H1 (cell line): ENCODE measurements at regions not wholly inside any gene's neighbourhood (a gene's known extent, or its start where the extent isn't known, plus 50 kb on each side); places are given as distances from the start of the nearest gene placed in this dataset.

Source experiments
- CTCF ChIA-PET: fragments of 300-600 bp; sonication (Branson Sonifier 250); formaldehyde crosslinking; loops from one replicate; lab custom pipeline; 2021; ENCODE audit not compliant: partially characterized antibody; lab: Charles Lee
- POLR2A ChIA-PET: fragments of 300-600 bp; sonication (Branson Sonifier 250); formaldehyde crosslinking; loops from one replicate; lab custom pipeline; 2021; ENCODE audit warnings: inconsistent platforms; ENCODE audit not compliant: partially characterized antibody; lab: Charles Lee
- DNase-seq, 2 experiments: peaks; one replicate each; pipeline versions ENCODE4 v3.0.0 to v3.0.0-alpha.2; 2010 to 2022; ENCODE audit warnings: low spot score in 2 of 2, low read depth in 1 of 2, mixed read lengths in 1 of 2
- FAIRE-seq: peaks from 2 replicates; lab custom pipeline; 2011; peaks lifted over from hg19 to GRCh38; lab: Jason Lieb, UNC
- H2AFZ ChIP-seq: 2 replicates; pipeline ENCODE4 v1.8.1; 2012; ENCODE audit warnings: low read length, inconsistent platforms
- H2AK5ac ChIP-seq: 2 replicates; pipeline ENCODE4 v1.6.1; 2013; ENCODE audit warnings: low read depth, low read length
- H2BK120ac ChIP-seq: replicated peaks from 2 replicates; pipeline ENCODE3; 2013; ENCODE audit warnings: low read depth, low read length, inconsistent platforms
- H2BK12ac ChIP-seq: 2 replicates; pipeline ENCODE4 v1.6.1; 2013; ENCODE audit warnings: low read depth, low read length
- H2BK15ac ChIP-seq: 2 replicates; pipeline ENCODE4 v1.6.1; 2013; ENCODE audit warnings: low read length
- H2BK20ac ChIP-seq: 2 replicates; pipeline ENCODE4 v1.6.1; 2013; ENCODE audit warnings: low read length
- H2BK5ac ChIP-seq: 2 replicates; pipeline ENCODE4 v1.6.1; 2013; ENCODE audit warnings: low read depth, low read length
- H3K14ac ChIP-seq: 2 replicates; pipeline ENCODE4 v1.6.1; 2013; ENCODE audit warnings: inconsistent platforms; ENCODE audit not compliant: insufficient read length
- H3K18ac ChIP-seq: 2 replicates; pipeline ENCODE4 v1.6.1; 2013; ENCODE audit warnings: low read length; ENCODE audit errors: extremely low read depth
- H3K23ac ChIP-seq: 2 replicates; pipeline ENCODE4 v1.6.1; 2013; ENCODE audit warnings: inconsistent platforms; ENCODE audit not compliant: insufficient read length
- H3K23me2 ChIP-seq: 2 replicates; pipeline ENCODE4 v1.6.1; 2013; ENCODE audit warnings: low read depth, low read length
- H3K27ac ChIP-seq: 2 replicates; pipeline ENCODE4 v1.6.1; 2011; ENCODE audit warnings: low read depth, low read length, inconsistent platforms
- H3K27me3 ChIP-seq, 4 experiments: replicated peaks in 1 of 4; 1 replicate in 1 of 4; 2 replicates in 3 of 4; pipeline versions ENCODE4 v1.6.1 to v1.8.1; 2011 to 2013; ENCODE audit warnings: low read length in 3 of 4, mild to moderate bottlenecking in 3 of 4, inconsistent platforms in 2 of 4, mixed read lengths in 2 of 4, moderate library complexity in 1 of 4; ENCODE audit not compliant: control insufficient read depth in 3 of 4, insufficient read depth in 3 of 4; ENCODE audit errors: extremely low read depth in 1 of 4
- H3K36me3 ChIP-seq, 4 experiments: 2 replicates each; pipeline versions ENCODE4 v1.6.1 to v1.8.1; 2011 to 2013; ENCODE audit warnings: mild to moderate bottlenecking in 4 of 4, low read length in 3 of 4, moderate library complexity in 2 of 4, control low read depth in 1 of 4, inconsistent platforms in 1 of 4; ENCODE audit not compliant: insufficient read depth in 4 of 4, control insufficient read depth in 2 of 4
- H3K4ac ChIP-seq: replicated peaks from 2 replicates; pipeline ENCODE3; 2013; ENCODE audit warnings: low read length, low read depth, mixed read lengths, inconsistent platforms; ENCODE audit not compliant: insufficient read length
- H3K4me1 ChIP-seq, 4 experiments: replicated peaks in 1 of 4; 1 replicate in 1 of 4; 2 replicates in 3 of 4; pipeline versions ENCODE4 v1.6.1 to v1.8.1; 2011 to 2013; ENCODE audit warnings: low read length in 3 of 4, inconsistent platforms in 2 of 4, mixed read lengths in 1 of 4; ENCODE audit not compliant: insufficient read depth in 4 of 4, control insufficient read depth in 3 of 4
- H3K4me2 ChIP-seq, 2 experiments: 2 replicates each; pipeline versions ENCODE4 v1.6.1 to v1.8.1; 2011 to 2013; ENCODE audit warnings: low read depth in 2 of 2, low read length in 2 of 2, control low read depth in 1 of 2, inconsistent platforms in 1 of 2, mild to moderate bottlenecking in 1 of 2; ENCODE audit not compliant: insufficient read depth in 1 of 2
- H3K4me3 ChIP-seq, 4 experiments: fragments of 200-600, 300-600 bp in 1 of 4; sonication (generic), shearing (Covaris generic), sonication (Bioruptor Twin) in 1 of 4; 2 replicates each; pipeline versions ENCODE4 v1.5.1 to v1.8.1; 2011 to 2016; ENCODE audit warnings: low read length in 4 of 4, low read depth in 3 of 4, control low read depth in 2 of 4, inconsistent platforms in 2 of 4, mild to moderate bottlenecking in 2 of 4, mixed read lengths in 1 of 4, moderate library complexity in 1 of 4; ENCODE audit not compliant: insufficient read depth in 2 of 4; ENCODE audit errors: extremely low read depth in 1 of 4
- H3K56ac ChIP-seq: replicated peaks from 2 replicates; pipeline ENCODE3; 2013; ENCODE audit warnings: low read depth, mild to moderate bottlenecking, mixed read lengths, low read length, inconsistent platforms; ENCODE audit not compliant: insufficient read length
- H3K79me1 ChIP-seq: 2 replicates; pipeline ENCODE4 v1.6.1; 2013; ENCODE audit warnings: low read depth, low read length, control low read depth
- H3K79me2 ChIP-seq, 2 experiments: 2 replicates each; pipeline versions ENCODE4 v1.6.1 to v1.8.1; 2012 to 2013; ENCODE audit warnings: low read length in 2 of 2, mild to moderate bottlenecking in 2 of 2, inconsistent platforms in 1 of 2; ENCODE audit not compliant: insufficient read depth in 2 of 2, control insufficient read depth in 1 of 2
- H3K9ac ChIP-seq, 4 experiments: replicated peaks in 1 of 4; 1 replicate in 1 of 4; 2 replicates in 3 of 4; pipeline versions ENCODE4 v1.6.1 to v1.8.1; 2011 to 2013; ENCODE audit warnings: low read depth in 3 of 4, low read length in 3 of 4, control low read depth in 2 of 4, mild to moderate bottlenecking in 2 of 4, moderate library complexity in 2 of 4, inconsistent platforms in 1 of 4; ENCODE audit errors: extremely low read depth in 1 of 4
- H3K9me3 ChIP-seq, 2 experiments: 2 replicates each; pipeline versions ENCODE4 v1.6.1 to v1.8.1; 2012 to 2013; ENCODE audit warnings: mild to moderate bottlenecking in 2 of 2, moderate library complexity in 2 of 2, control low read depth in 1 of 2, inconsistent platforms in 1 of 2, low read depth in 1 of 2, low read length in 1 of 2, mixed read lengths in 1 of 2; ENCODE audit not compliant: insufficient read depth in 2 of 2
- H4K20me1 ChIP-seq, 2 experiments: replicated peaks in 1 of 2; 2 replicates each; pipeline versions ENCODE3 to v1.8.1; 2011 to 2013; ENCODE audit warnings: inconsistent platforms in 2 of 2, low read length in 2 of 2, mild to moderate bottlenecking in 1 of 2; ENCODE audit not compliant: insufficient read depth in 2 of 2, control insufficient read depth in 1 of 2
- H4K5ac ChIP-seq: 2 replicates; pipeline ENCODE4 v1.6.1; 2013; ENCODE audit warnings: low read length, low read depth, mixed read lengths, inconsistent platforms; ENCODE audit not compliant: insufficient read length
- H4K8ac ChIP-seq: 2 replicates; pipeline ENCODE4 v1.8.0; 2013; ENCODE audit warnings: mild to moderate bottlenecking, moderate library complexity, low read length, inconsistent platforms; ENCODE audit not compliant: insufficient read depth; ENCODE audit errors: extremely low read depth
- H4K91ac ChIP-seq: replicated peaks from 2 replicates; pipeline ENCODE3; 2013; ENCODE audit warnings: low read length, mixed read lengths, inconsistent platforms; ENCODE audit not compliant: insufficient read length
- JUND ChIP-seq: IDR thresholded peaks from 2 replicates; pipeline ENCODE4 v1.6.1; 2011; ENCODE audit warnings: mild to moderate bottlenecking, improper control_type of control experiment, low read length
- RAD21 ChIP-seq, 2 experiments: IDR thresholded peaks in 1 of 2; conservative IDR thresholded peaks in 1 of 2; 2 replicates each; pipeline ENCODE4 v1.6.1; 2011; ENCODE audit warnings: low read depth in 2 of 2, low read length in 2 of 2, improper control_type of control experiment in 1 of 2, inconsistent platforms in 1 of 2, mild to moderate bottlenecking in 1 of 2, moderate library complexity in 1 of 2
- WGBS, 2 experiments: shearing (Covaris generic) in 1 of 2; methylation state at CpG; one replicate each; pipeline versions ENCODE4 v1.1.6 to v1.1.7; 2013 to 2015; ENCODE audit warnings: low lambda C conversion rate in 2 of 2, mixed read lengths in 2 of 2, inconsistent platforms in 1 of 2, low coverage in 1 of 2, missing lambda C conversion rate in 1 of 2; ENCODE audit not compliant: insufficient replicate concordance in 2 of 2, insufficient coverage in 1 of 2, insufficient read length in 1 of 2; ENCODE audit errors: extremely low coverage in 1 of 2, missing lambda C conversion rate in 1 of 2; 5-methylcytosine and 5-hydroxymethylcytosine counted together

DNA sequence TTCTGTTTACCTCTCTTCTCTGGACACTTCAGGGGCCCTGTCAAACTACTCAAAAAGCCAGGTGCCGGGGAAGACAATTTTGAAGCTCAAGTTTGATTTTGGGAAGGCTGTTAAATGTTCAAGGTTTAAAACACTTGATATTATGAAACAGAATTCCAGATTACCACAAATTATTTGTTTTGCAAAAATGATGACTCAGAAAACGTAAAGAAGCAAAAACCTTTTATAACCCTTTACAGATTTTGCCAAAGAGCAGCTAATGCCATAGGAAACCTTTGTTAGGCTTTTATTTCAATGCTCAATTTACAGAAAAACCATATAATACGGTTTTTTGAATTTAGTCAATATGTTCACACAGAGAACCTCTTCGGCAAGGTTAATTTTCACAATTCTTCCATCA, 593.4 kb upstream of the ZP4 start (continued):
- TF ChIP-seq JUND: no peak

- no peak overlapping the region for H4K91ac ChIP-seq
Measured at GRCh38 chr1:238476841-238477240, 586.1 kb upstream of the ZP4 start.

More at GRCh38 chr1:238476841-238477240, 586.1 kb upstream of the ZP4 start:
- H2BK15ac ChIP-seq: no peak overlapping the region
- no peak overlapping the region for H2AFZ ChIP-seq
- H3K27me3 ChIP-seq: no peaks in the 10 kb centered on the region
- H3K18ac ChIP-seq: no peak overlapping the region
- H3K56ac ChIP-seq: no peak overlapping the region
- H2BK20ac ChIP-seq: no peak overlapping the region
- ChIA-PET POLR2A (interaction anchor here (0.6 kb wide), 1 partner anchor 530 kb away, joined by 3 read pairs; no protein-coding TSS in a partner anchor), CTCF (interaction anchor here (0.9 kb wide), 1 partner anchor 17 kb away, joined by 3 read pairs; no protein-coding TSS in a partner anchor)
- H3K4me2 ChIP-seq: no peak overlapping the region
- no peak overlapping the region for H4K8ac ChIP-seq
- no peak overlapping the region for H3K4me3 ChIP-seq
- DNase-seq: no peak
- no peaks in the 10 kb centered on the region for H3K9me3 ChIP-seq
- H3K79me1 ChIP-seq: no peaks in the 10 kb centered on the region
- H3K4ac ChIP-seq: no peak overlapping the region
- H3K27ac ChIP-seq: no peak overlapping the region
- no peak overlapping the region for H2BK12ac ChIP-seq
- no peak overlapping the region for H2AK5ac ChIP-seq
- no peak overlapping the region for H3K9ac ChIP-seq
- no peaks in the 10 kb centered on the region for H3K79me2 ChIP-seq
- H3K23ac ChIP-seq: no peak overlapping the region
- no peak overlapping the region for H4K5ac ChIP-seq
- no peak overlapping the region for H2BK5ac ChIP-seq
- 96% methylated on average over 4 of the region's 4 CpGs; no CpG with 5 or more reads in 1 of the 2 experiments for WGBS, 2 experiments
- no peaks in the 10 kb centered on the region for H4K20me1 ChIP-seq
- no peaks in the 10 kb centered on the region for H3K4me1 ChIP-seq
- H3K36me3 ChIP-seq: no peaks in the 10 kb centered on the region
- no peak overlapping the region for H3K14ac ChIP-seq
- TF ChIP-seq RAD21 (IDR thresholded peaks at IDR 0.05 in 1 of 2, conservative IDR thresholded peaks at IDR 0.05 in 1 of 2; ENCODE audit: low read depth in 2 of 2, low read length in 2 of 2): no peak
- H3K23me2 ChIP-seq: no peaks in the 10 kb centered on the region; the same call in 1 of the 2 replicates
- H2BK120ac ChIP-seq: no peak overlapping the region
- FAIRE-seq: no peak
